HepG2 (cell line): ENCODE measurements at regions not wholly inside any gene's neighbourhood (a gene's known extent, or its start where the extent isn't known, plus 50 kb on each side); places are given as distances from the start of the nearest gene placed in this dataset.

Experiments used
- ATAC-seq: fragments of 200-7000 bp; cut with Tn5 transposase; 3 replicates; pipeline ENCODE4 v1.9.1; 2020; ENCODE audit warnings: mild to moderate bottlenecking, moderate library complexity
- BruUV-seq: library from RNA; stranded (reverse); fragments of 400-500 nt; replicated peaks from 2 replicates; lab custom pipeline; 2021; lab: Mats Ljungman, UMichigan
- CTCF ChIA-PET: fragments of 300-600 bp; formaldehyde crosslinking; extraction: SDS; loops from one replicate; lab custom pipeline; 2021; ENCODE audit warnings: low total read pairs, inconsistent platforms, low intra/inter-chr PET ratio; lab: Yijun Ruan, JAX
- POLR2A ChIA-PET: fragments of 350-600 bp; sonication (Branson Sonifier 250); formaldehyde crosslinking; loops from one replicate; lab custom pipeline; 2020; ENCODE audit warnings: antibody characterized with exemption, inconsistent platforms; lab: Yijun Ruan, JAX
- DNase-seq: peaks from one replicate; pipeline ENCODE4 v3.0.0-alpha.2; 2015; ENCODE audit warnings: low spot score
- FAIRE-seq: peaks from 3 replicates; lab custom pipeline; 2011; peaks lifted over from hg19 to GRCh38; lab: Jason Lieb, UNC
- H2AFZ ChIP-seq: one replicate; pipeline ENCODE4 v1.6.1; 2011; ENCODE audit warnings: low read length, inconsistent platforms
- H3K27ac ChIP-seq: fragments of 300-600 bp; 3 replicates; pipeline ENCODE4 v1.8.0; 2011; ENCODE audit warnings: mixed run types, mild to moderate bottlenecking, mixed read lengths, low read length, inconsistent platforms; ENCODE audit not compliant: insufficient read depth; ENCODE audit errors: extremely low read length
- H3K27me3 ChIP-seq, 2 experiments: fragments of 200-600 bp in 1 of 2; 2 replicates in 1 of 2; 3 replicates in 1 of 2; pipeline versions ENCODE4 v1.6.0 to v1.8.0; 2011; ENCODE audit warnings: low read length in 2 of 2, mild to moderate bottlenecking in 2 of 2, moderate library complexity in 2 of 2, inconsistent platforms in 1 of 2; ENCODE audit not compliant: insufficient read depth in 2 of 2, control insufficient read depth in 1 of 2
- H3K36me3 ChIP-seq, 2 experiments: fragments of 200-600 bp in 1 of 2; replicated peaks in 1 of 2; 2 replicates in 1 of 2; 3 replicates in 1 of 2; pipeline versions ENCODE4 v1.5.1 to v1.8.0; 2011; ENCODE audit warnings: low read length in 2 of 2, inconsistent platforms in 1 of 2; ENCODE audit not compliant: insufficient read depth in 2 of 2, control insufficient read depth in 1 of 2
- H3K4me1 ChIP-seq: 2 replicates; pipeline ENCODE4 v1.5.1; 2012; ENCODE audit warnings: low read length, inconsistent platforms; ENCODE audit not compliant: insufficient read depth
- H3K4me2 ChIP-seq: 2 replicates; pipeline ENCODE4 v1.6.0; 2011; ENCODE audit warnings: low read depth, low read length, inconsistent platforms
- H3K4me3 ChIP-seq, 3 experiments: fragments of 200-600 bp in 1 of 3; sonication (generic), shearing (Covaris generic) in 1 of 3; replicated peaks in 1 of 3; 2 replicates each; pipeline ENCODE4 v1.5.1; 2011 to 2016; ENCODE audit warnings: low read length in 3 of 3, inconsistent platforms in 2 of 3, low read depth in 2 of 3, mild to moderate bottlenecking in 2 of 3, control low read depth in 1 of 3, mixed read lengths in 1 of 3; ENCODE audit not compliant: insufficient read depth in 1 of 3
- H3K79me2 ChIP-seq: one replicate; pipeline ENCODE4 v1.6.1; 2011; ENCODE audit warnings: low read length, inconsistent platforms; ENCODE audit not compliant: insufficient read depth
- H3K9ac ChIP-seq: 2 replicates; pipeline ENCODE4 v1.6.0; 2011; ENCODE audit warnings: mild to moderate bottlenecking, low read depth, low read length, inconsistent platforms; ENCODE audit not compliant: insufficient read depth
- H3K9me3 ChIP-seq: 2 replicates; pipeline ENCODE4 v1.5.1; 2012; ENCODE audit warnings: mild to moderate bottlenecking, low read length
- H4K20me1 ChIP-seq: 2 replicates; pipeline ENCODE4 v1.6.0; 2011; ENCODE audit warnings: inconsistent platforms, mild to moderate bottlenecking, low read length, moderate library complexity; ENCODE audit not compliant: insufficient read depth
- PAX8 ChIP-seq: sonication (generic); formaldehyde crosslinking; IDR thresholded peaks from 2 replicates; pipeline ENCODE4 v1.8.0; 2022; ENCODE audit warnings: mild to moderate bottlenecking, missing genetic modification reagents, borderline replicate concordance
- PITX1 ChIP-seq: sonication (generic); formaldehyde crosslinking; IDR thresholded peaks from 2 replicates; pipeline ENCODE4 v1.5.1; 2020; ENCODE audit warnings: mild to moderate bottlenecking, missing genetic modification reagents
- SOX6 ChIP-seq, 2 experiments: fragments of 450-650 bp in 1 of 2; sonication (generic) in 1 of 2; formaldehyde crosslinking in 1 of 2; IDR thresholded peaks; 2 replicates each; pipeline versions ENCODE4 v1.4.0 to v1.6.1; 2017 to 2020; ENCODE audit warnings: antibody characterized with exemption in 1 of 2, mild to moderate bottlenecking in 1 of 2, missing genetic modification reagents in 1 of 2
- TCF7 ChIP-seq: sonication (generic); IDR thresholded peaks from 2 replicates; pipeline ENCODE4 v1.6.1; 2016; ENCODE audit warnings: antibody characterized with exemption, low read depth
- TRIM24 ChIP-seq: sonication (generic); formaldehyde crosslinking; IDR thresholded peaks from 2 replicates; pipeline ENCODE4 v1.8.0; 2022; ENCODE audit warnings: mild to moderate bottlenecking, missing genetic modification reagents
- U2AF1 ChIP-seq: fragments of 200-400 bp; formaldehyde crosslinking; optimal IDR thresholded peaks from 2 replicates; pipeline ENCODE3; 2017; ENCODE audit warnings: mild to moderate bottlenecking, low read depth, low read length
- ZFX ChIP-seq: sonication (generic); formaldehyde crosslinking; IDR thresholded peaks from 2 replicates; pipeline ENCODE4 v1.4.0; 2020; ENCODE audit warnings: mild to moderate bottlenecking, low read depth, missing genetic modification reagents, moderate library complexity
- ZNF263 ChIP-seq: sonication (generic); formaldehyde crosslinking; IDR thresholded peaks from 2 replicates; pipeline ENCODE4 v1.4.0; 2020; ENCODE audit warnings: missing genetic modification reagents
- ZNF772 ChIP-seq: sonication (generic); formaldehyde crosslinking; IDR thresholded peaks from 2 replicates; pipeline ENCODE4 v1.5.0; 2020; ENCODE audit warnings: mild to moderate bottlenecking, missing genetic modification reagents
- WGBS: methylation state at CpG from one replicate; pipeline ENCODE4 v1.1.6; 2017; ENCODE audit warnings: low lambda C conversion rate; 5-methylcytosine and 5-hydroxymethylcytosine counted together
- in situ Hi-C: cut with HindIII; loops from 2 replicates; pipeline ENCODE4 v1.10.0; 2017; ENCODE audit warnings: low pct_unique_long_range_greater_than_20kb; ENCODE audit not compliant: extremely low pct_ligation_motif_present
- intact Hi-C: fragments of 100-400 bp; cut with micrococcal nuclease; formaldehyde crosslinking; loops from one replicate; pipeline ENCODE4 v1.10.0; 2022; ENCODE audit not compliant: unreplicated experiment
- TF ChIP-seq, protein P1 (sequence below): sonication (generic); formaldehyde crosslinking; IDR thresholded peaks from 2 replicates; pipeline ENCODE4 v1.4.0; 2020; ENCODE audit warnings: mild to moderate bottlenecking, missing genetic modification reagents
- TF ChIP-seq, protein P2 (sequence below): sonication (generic); formaldehyde crosslinking; IDR thresholded peaks from 2 replicates; pipeline ENCODE4 v1.5.0; 2020; ENCODE audit warnings: missing genetic modification reagents, mild to moderate bottlenecking, borderline replicate concordance

DNA sequence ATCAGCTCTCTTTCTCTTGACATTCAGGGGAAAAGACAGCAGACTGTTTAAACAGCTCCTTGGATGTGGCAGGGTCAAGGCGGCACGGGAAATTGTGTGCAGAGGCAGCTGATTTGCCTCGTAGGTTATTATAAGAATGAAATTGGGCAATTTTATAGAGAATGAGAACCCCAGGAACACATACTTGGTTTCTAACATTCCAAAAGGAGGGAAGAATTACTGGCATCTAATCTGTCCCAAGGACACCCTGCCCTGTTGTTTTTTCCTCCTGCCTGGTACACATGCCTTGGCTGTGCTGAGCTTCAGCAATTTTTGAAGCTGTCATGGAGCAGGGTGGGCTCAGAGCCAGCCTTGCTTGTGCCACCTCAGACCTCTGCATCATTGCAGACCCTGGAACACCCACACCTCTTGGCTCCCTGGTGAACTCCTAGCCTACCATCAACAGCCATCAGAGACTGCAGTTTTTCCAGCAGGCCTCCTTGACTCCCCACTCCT lies 143.6 kb downstream of the BOD1 start:
- Histone ChIP-seq H3K36me3 (no peaks in the 10 kb centered on the region), H3K4me2 (peak overlapping the region; percentile 19), H3K9me3 (no peaks in the 10 kb centered on the region), H3K79me2 (no peaks in the 10 kb centered on the region), H3K4me3 (no peak overlapping the region), H3K9ac (no peak overlapping the region), H3K27ac (no peak overlapping the region), H4K20me1 (no peaks in the 10 kb centered on the region), H2AFZ (no peak overlapping the region), H3K27me3 (peaks cover 0 to 26% of the 10 kb centered on the region in 2 experiments; a peak in 1 of 5 replicates), H3K4me1 (peaks cover 28% of the 10 kb centered on the region)
- no peak for TF ChIP-seq PAX8 (CRISPR knock-in tag)
- no peak for TF ChIP-seq ZFX (CRISPR knock-in tag)
- TF ChIP-seq, protein P1, sequence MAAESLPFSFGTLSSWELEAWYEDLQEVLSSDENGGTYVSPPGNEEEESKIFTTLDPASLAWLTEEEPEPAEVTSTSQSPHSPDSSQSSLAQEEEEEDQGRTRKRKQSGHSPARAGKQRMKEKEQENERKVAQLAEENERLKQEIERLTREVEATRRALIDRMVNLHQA, result no peak
- no peak for TF ChIP-seq SOX6 (IDR thresholded peaks at IDR 0.05)
- TF ChIP-seq SOX6 (CRISPR knock-in tag; IDR thresholded peaks at IDR 0.05), result no peak
- TF ChIP-seq, protein P2, sequence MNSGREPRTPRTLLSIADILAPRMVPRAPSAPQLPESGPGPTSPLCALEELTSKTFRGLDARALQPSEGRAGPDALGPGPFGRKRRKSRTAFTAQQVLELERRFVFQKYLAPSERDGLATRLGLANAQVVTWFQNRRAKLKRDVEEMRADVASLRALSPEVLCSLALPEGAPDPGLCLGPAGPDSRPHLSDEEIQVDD, result no peak
- no peak for TF ChIP-seq TCF7
- TF ChIP-seq U2AF1, result no peak
- no peak for TF ChIP-seq TRIM24 (CRISPR knock-in tag)
- no peak for TF ChIP-seq ZNF263 (CRISPR knock-in tag)
- no peak for TF ChIP-seq PITX1 (CRISPR knock-in tag)
- TF ChIP-seq ZNF772, result no peak
- DNase-seq (no peak), FAIRE-seq (no peak), ATAC-seq (peak; percentile 39; the same call in 2 of the 3 replicates)
- ChIA-PET POLR2A (interaction anchor here (0.6 to 1.2 kb wide), 3 partner anchors 20 to 142 kb away, joined by 3 to 5 read pairs (median 3); no protein-coding TSS in a partner anchor), CTCF (no interaction called here)
- WGBS, result 3% methylated on average over 3 of the region's 3 CpGs
- no TSS peak for BruUV-seq
- intact Hi-C loops (no loop called here), in situ Hi-C loops (no loop called here)
